HepG2 (cell line): ENCODE measurements at regions not wholly inside any gene's neighbourhood (a gene's known extent, or its start where the extent isn't known, plus 50 kb on each side); places are given as distances from the start of the nearest gene placed in this dataset.

Experiments
- ATAC-seq: fragments of 200-7000 bp; cut with Tn5 transposase; 3 replicates; pipeline ENCODE4 v1.9.1; 2020; ENCODE audit warnings: mild to moderate bottlenecking, moderate library complexity
- BruUV-seq: library from RNA; stranded (reverse); fragments of 400-500 nt; replicated peaks from 2 replicates; lab custom pipeline; 2021; lab: Mats Ljungman, UMichigan
- CTCF ChIA-PET: fragments of 300-600 bp; formaldehyde crosslinking; extraction: SDS; loops from one replicate; lab custom pipeline; 2021; ENCODE audit warnings: low total read pairs, inconsistent platforms, low intra/inter-chr PET ratio; lab: Yijun Ruan, JAX
- POLR2A ChIA-PET: fragments of 350-600 bp; sonication (Branson Sonifier 250); formaldehyde crosslinking; loops from one replicate; lab custom pipeline; 2020; ENCODE audit warnings: antibody characterized with exemption, inconsistent platforms; lab: Yijun Ruan, JAX
- DNase-seq: peaks from one replicate; pipeline ENCODE4 v3.0.0-alpha.2; 2015; ENCODE audit warnings: low spot score
- FAIRE-seq: peaks from 3 replicates; lab custom pipeline; 2011; peaks lifted over from hg19 to GRCh38; lab: Jason Lieb, UNC
- H2AFZ ChIP-seq: one replicate; pipeline ENCODE4 v1.6.1; 2011; ENCODE audit warnings: low read length, inconsistent platforms
- H3K27ac ChIP-seq: fragments of 300-600 bp; 3 replicates; pipeline ENCODE4 v1.8.0; 2011; ENCODE audit warnings: mixed run types, mild to moderate bottlenecking, mixed read lengths, low read length, inconsistent platforms; ENCODE audit not compliant: insufficient read depth; ENCODE audit errors: extremely low read length
- H3K27me3 ChIP-seq, 2 experiments: fragments of 200-600 bp in 1 of 2; 2 replicates in 1 of 2; 3 replicates in 1 of 2; pipeline versions ENCODE4 v1.6.0 to v1.8.0; 2011; ENCODE audit warnings: low read length in 2 of 2, mild to moderate bottlenecking in 2 of 2, moderate library complexity in 2 of 2, inconsistent platforms in 1 of 2; ENCODE audit not compliant: insufficient read depth in 2 of 2, control insufficient read depth in 1 of 2
- H3K36me3 ChIP-seq, 2 experiments: fragments of 200-600 bp in 1 of 2; replicated peaks in 1 of 2; 2 replicates in 1 of 2; 3 replicates in 1 of 2; pipeline versions ENCODE4 v1.5.1 to v1.8.0; 2011; ENCODE audit warnings: low read length in 2 of 2, inconsistent platforms in 1 of 2; ENCODE audit not compliant: insufficient read depth in 2 of 2, control insufficient read depth in 1 of 2
- H3K4me1 ChIP-seq: 2 replicates; pipeline ENCODE4 v1.5.1; 2012; ENCODE audit warnings: low read length, inconsistent platforms; ENCODE audit not compliant: insufficient read depth
- H3K4me2 ChIP-seq: 2 replicates; pipeline ENCODE4 v1.6.0; 2011; ENCODE audit warnings: low read depth, low read length, inconsistent platforms
- H3K4me3 ChIP-seq, 3 experiments: fragments of 200-600 bp in 1 of 3; sonication (generic), shearing (Covaris generic) in 1 of 3; replicated peaks in 1 of 3; 2 replicates each; pipeline ENCODE4 v1.5.1; 2011 to 2016; ENCODE audit warnings: low read length in 3 of 3, inconsistent platforms in 2 of 3, low read depth in 2 of 3, mild to moderate bottlenecking in 2 of 3, control low read depth in 1 of 3, mixed read lengths in 1 of 3; ENCODE audit not compliant: insufficient read depth in 1 of 3
- H3K79me2 ChIP-seq: one replicate; pipeline ENCODE4 v1.6.1; 2011; ENCODE audit warnings: low read length, inconsistent platforms; ENCODE audit not compliant: insufficient read depth
- H3K9ac ChIP-seq: 2 replicates; pipeline ENCODE4 v1.6.0; 2011; ENCODE audit warnings: mild to moderate bottlenecking, low read depth, low read length, inconsistent platforms; ENCODE audit not compliant: insufficient read depth
- H3K9me3 ChIP-seq: 2 replicates; pipeline ENCODE4 v1.5.1; 2012; ENCODE audit warnings: mild to moderate bottlenecking, low read length
- H4K20me1 ChIP-seq: 2 replicates; pipeline ENCODE4 v1.6.0; 2011; ENCODE audit warnings: inconsistent platforms, mild to moderate bottlenecking, low read length, moderate library complexity; ENCODE audit not compliant: insufficient read depth
- BCL6 ChIP-seq: IDR thresholded peaks from 2 replicates; pipeline ENCODE4 v1.6.1; 2016; ENCODE audit warnings: missing genetic modification reagents, missing compliant biosample characterization
- BHLHE40 ChIP-seq: IDR thresholded peaks from 2 replicates; pipeline ENCODE4 v1.6.1; 2011; ENCODE audit warnings: low read length, improper control_type of control experiment
- CSRNP1 ChIP-seq: sonication (generic); formaldehyde crosslinking; IDR thresholded peaks from 2 replicates; pipeline ENCODE4 v1.8.1; 2023; ENCODE audit warnings: mild to moderate bottlenecking, missing genetic modification reagents
- FOXP4 ChIP-seq: sonication (generic); formaldehyde crosslinking; IDR thresholded peaks from 2 replicates; pipeline ENCODE4 v1.4.0; 2020; ENCODE audit warnings: missing genetic modification reagents
- IRF2 ChIP-seq: IDR thresholded peaks from 2 replicates; pipeline ENCODE4 v1.6.1; 2018; ENCODE audit warnings: missing genetic modification reagents, missing compliant biosample characterization
- MAFG ChIP-seq: sonication (generic); formaldehyde crosslinking; IDR thresholded peaks from 2 replicates; pipeline ENCODE4 v1.5.1; 2020; ENCODE audit warnings: mild to moderate bottlenecking, missing genetic modification reagents
- SPEN ChIP-seq: sonication (generic); formaldehyde crosslinking; IDR thresholded peaks from 2 replicates; pipeline ENCODE4 v1.5.1; 2020; ENCODE audit warnings: low read depth, mild to moderate bottlenecking, missing genetic modification reagents
- ZNF546 ChIP-seq: sonication (generic); formaldehyde crosslinking; conservative IDR thresholded peaks from 2 replicates; pipeline ENCODE4 v1.8.1; 2023; ENCODE audit warnings: mild to moderate bottlenecking, missing genetic modification reagents
- ZNF839 ChIP-seq: sonication (generic); formaldehyde crosslinking; IDR thresholded peaks from 2 replicates; pipeline ENCODE4 v1.4.0; 2020; ENCODE audit warnings: missing genetic modification reagents, mild to moderate bottlenecking, borderline replicate concordance
- ZSCAN29 ChIP-seq: sonication (generic); formaldehyde crosslinking; conservative IDR thresholded peaks from 2 replicates; pipeline ENCODE4 v1.4.0; 2020; ENCODE audit warnings: mild to moderate bottlenecking, missing genetic modification reagents
- ZSCAN9 ChIP-seq: IDR thresholded peaks from 2 replicates; pipeline ENCODE4 v1.6.1; 2016; ENCODE audit warnings: borderline replicate concordance
- WGBS: methylation state at CpG from one replicate; pipeline ENCODE4 v1.1.6; 2017; ENCODE audit warnings: low lambda C conversion rate; 5-methylcytosine and 5-hydroxymethylcytosine counted together
- in situ Hi-C: cut with HindIII; loops from 2 replicates; pipeline ENCODE4 v1.10.0; 2017; ENCODE audit warnings: low pct_unique_long_range_greater_than_20kb; ENCODE audit not compliant: extremely low pct_ligation_motif_present
- intact Hi-C: fragments of 100-400 bp; cut with micrococcal nuclease; formaldehyde crosslinking; loops from one replicate; pipeline ENCODE4 v1.10.0; 2022; ENCODE audit not compliant: unreplicated experiment
- TF ChIP-seq, protein P1 (sequence below): sonication (generic); formaldehyde crosslinking; IDR thresholded peaks from 2 replicates; pipeline ENCODE4 v1.4.0; 2020; ENCODE audit warnings: missing genetic modification reagents, borderline replicate concordance
- TF ChIP-seq, protein P2 (sequence below): sonication (generic); formaldehyde crosslinking; IDR thresholded peaks from 2 replicates; pipeline ENCODE4 v1.8.0; 2022; ENCODE audit warnings: mild to moderate bottlenecking, missing genetic modification reagents

DNA sequence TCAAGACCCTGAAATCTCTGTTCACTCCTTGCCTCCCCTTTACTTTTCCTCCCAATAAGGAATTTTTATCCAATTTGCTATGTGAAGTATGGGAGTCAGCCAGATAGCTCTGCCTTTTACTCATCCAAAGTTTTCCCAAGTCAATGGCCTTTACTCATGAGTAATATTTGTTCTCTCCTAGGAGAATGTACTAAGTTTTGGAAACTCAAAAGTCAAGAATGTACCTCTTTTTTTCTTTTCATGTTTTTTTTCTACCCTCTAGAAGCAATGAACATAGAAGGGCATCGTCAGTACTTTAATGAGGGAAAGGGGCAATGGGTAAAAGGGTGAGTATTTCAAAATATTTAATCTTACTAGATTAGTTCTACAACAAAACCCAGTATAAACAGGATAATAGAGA, 140.2 kb upstream of the SGCD start:
- WGBS = 0% methylated on average over 1 of the region's 1 CpG
- peaks cover 11% of the 10 kb centered on the region; the same call in 1 of the 2 replicates for H3K9me3 ChIP-seq
- ATAC-seq (no peak), FAIRE-seq (no peak), DNase-seq (no peak)
- H3K4me2 ChIP-seq = no peak overlapping the region
- no peak overlapping the region for H2AFZ ChIP-seq
- no peaks in the 10 kb centered on the region for H4K20me1 ChIP-seq
- no peaks in the 10 kb centered on the region for H3K27me3 ChIP-seq
- no peaks in the 10 kb centered on the region for H3K4me1 ChIP-seq
- no peak overlapping the region for H3K27ac ChIP-seq
- no TSS peak for BruUV-seq
- no peak for TF ChIP-seq IRF2 (CRISPR knock-in tag)
- in situ Hi-C loops = no loop called here
- intact Hi-C loops = no loop called here
- no peak overlapping the region for H3K4me3 ChIP-seq
- ChIA-PET POLR2A (no interaction called here), CTCF (no interaction called here)
- H3K36me3 ChIP-seq = no peaks in the 10 kb centered on the region
- H3K9ac ChIP-seq = no peak overlapping the region
- no peaks in the 10 kb centered on the region for H3K79me2 ChIP-seq

GRCh38 chr5:156188016-156188415, 138.9 kb upstream of the SGCD start:
- in situ Hi-C loops (no loop called here), intact Hi-C loops (no loop called here)
- CTCF ChIA-PET = no interaction called here
- no peaks in the 10 kb centered on the region for H3K79me2 ChIP-seq
- WGBS = 0% methylated on average over 3 of the region's 3 CpGs
- no peaks in the 10 kb centered on the region for H3K4me1 ChIP-seq
- H2AFZ ChIP-seq = no peak overlapping the region
- TF ChIP-seq, protein P1, sequence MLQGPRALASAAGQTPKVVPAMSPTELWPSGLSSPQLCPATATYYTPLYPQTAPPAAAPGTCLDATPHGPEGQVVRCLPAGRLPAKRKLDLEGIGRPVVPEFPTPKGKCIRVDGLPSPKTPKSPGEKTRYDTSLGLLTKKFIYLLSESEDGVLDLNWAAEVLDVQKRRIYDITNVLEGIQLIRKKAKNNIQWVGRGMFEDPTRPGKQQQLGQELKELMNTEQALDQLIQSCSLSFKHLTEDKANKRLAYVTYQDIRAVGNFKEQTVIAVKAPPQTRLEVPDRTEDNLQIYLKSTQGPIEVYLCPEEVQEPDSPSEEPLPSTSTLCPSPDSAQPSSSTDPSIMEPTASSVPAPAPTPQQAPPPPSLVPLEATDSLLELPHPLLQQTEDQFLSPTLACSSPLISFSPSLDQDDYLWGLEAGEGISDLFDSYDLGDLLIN (CRISPR knock-in tag) = no peak
- TF ChIP-seq BCL6 (CRISPR knock-in tag) (no peak), CSRNP1 (CRISPR knock-in tag) (no peak), ZSCAN29 (no peak), ZSCAN9 (CRISPR knock-in tag) (no peak), MAFG (no peak), FOXP4 (no peak), ZNF546 (CRISPR knock-in tag) (no peak), BHLHE40 (no peak), SPEN (no peak), ZNF839 (no peak)
- TF ChIP-seq, protein P2, sequence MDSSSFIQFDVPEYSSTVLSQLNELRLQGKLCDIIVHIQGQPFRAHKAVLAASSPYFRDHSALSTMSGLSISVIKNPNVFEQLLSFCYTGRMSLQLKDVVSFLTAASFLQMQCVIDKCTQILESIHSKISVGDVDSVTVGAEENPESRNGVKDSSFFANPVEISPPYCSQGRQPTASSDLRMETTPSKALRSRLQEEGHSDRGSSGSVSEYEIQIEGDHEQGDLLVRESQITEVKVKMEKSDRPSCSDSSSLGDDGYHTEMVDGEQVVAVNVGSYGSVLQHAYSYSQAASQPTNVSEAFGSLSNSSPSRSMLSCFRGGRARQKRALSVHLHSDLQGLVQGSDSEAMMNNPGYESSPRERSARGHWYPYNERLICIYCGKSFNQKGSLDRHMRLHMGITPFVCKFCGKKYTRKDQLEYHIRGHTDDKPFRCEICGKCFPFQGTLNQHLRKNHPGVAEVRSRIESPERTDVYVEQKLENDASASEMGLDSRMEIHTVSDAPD (CRISPR knock-in tag) = no peak
- TF ChIP-seq, all 625 proteins: peak for 0
- H4K20me1 ChIP-seq = no peaks in the 10 kb centered on the region
- H3K9ac ChIP-seq = no peak overlapping the region
- H3K4me2 ChIP-seq = no peak overlapping the region
- ATAC-seq = no peak
- H3K4me3 ChIP-seq = no peak overlapping the region
- no peaks in the 10 kb centered on the region for H3K36me3 ChIP-seq
- DNase-seq = no peak
- BruUV-seq = no TSS peak
- POLR2A ChIA-PET = no interaction called here
- H3K9me3 ChIP-seq = peaks cover 11% of the 10 kb centered on the region; the same call in 1 of the 2 replicates
- no peaks in the 10 kb centered on the region for H3K27me3 ChIP-seq
- H3K27ac ChIP-seq = no peak overlapping the region
- FAIRE-seq = no peak
